HG03520 (cell line): ENCODE measurements at regions not wholly inside any gene's neighbourhood (a gene's known extent, or its start where the extent isn't known, plus 50 kb on each side); places are given as distances from the start of the nearest gene placed in this dataset.

Experiments
- ATAC-seq: cut with Tn5 transposase; IDR thresholded peaks from one replicate; pipeline ENCODE4 v1.9.1; 2021; ENCODE audit warnings: mild to moderate bottlenecking, moderate library complexity; ENCODE audit not compliant: unreplicated experiment

DNA sequence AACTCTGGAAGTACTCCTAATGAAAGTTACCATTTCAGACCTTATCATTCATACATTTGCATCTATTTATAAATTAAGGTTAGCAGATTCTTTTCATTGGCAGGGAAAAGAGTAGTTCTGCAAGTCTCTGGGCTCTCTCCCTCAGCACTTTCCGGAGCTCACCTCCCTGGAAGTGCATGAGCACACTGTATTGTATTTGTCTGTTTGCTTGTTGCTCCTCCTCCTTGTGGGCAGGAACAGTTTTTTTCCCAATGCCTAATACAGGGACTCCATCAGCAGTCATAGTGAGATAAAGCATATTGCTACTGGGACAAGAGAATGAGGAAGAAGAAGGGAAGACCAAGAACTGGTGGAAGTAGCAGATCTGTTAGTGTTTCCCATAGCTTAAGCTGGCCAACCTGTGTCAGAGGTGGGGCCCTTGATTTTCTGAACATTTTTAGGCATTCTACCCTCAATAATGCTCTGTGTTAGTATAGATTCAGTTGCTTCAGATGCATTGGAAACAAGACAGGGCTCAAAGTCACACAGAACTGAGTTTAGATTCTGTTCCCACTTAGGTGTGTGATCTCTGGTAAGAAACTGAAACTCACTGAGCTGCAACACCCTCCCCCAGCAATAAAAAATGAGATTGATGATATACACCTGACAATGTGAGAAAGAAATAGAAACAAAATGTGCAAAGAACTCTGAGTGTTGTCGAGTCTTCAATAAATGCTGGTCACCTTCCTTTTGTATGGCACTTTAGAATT, 407.8 kb downstream of the TUSC7 start:
- ATAC-seq, result no peak

DNA sequence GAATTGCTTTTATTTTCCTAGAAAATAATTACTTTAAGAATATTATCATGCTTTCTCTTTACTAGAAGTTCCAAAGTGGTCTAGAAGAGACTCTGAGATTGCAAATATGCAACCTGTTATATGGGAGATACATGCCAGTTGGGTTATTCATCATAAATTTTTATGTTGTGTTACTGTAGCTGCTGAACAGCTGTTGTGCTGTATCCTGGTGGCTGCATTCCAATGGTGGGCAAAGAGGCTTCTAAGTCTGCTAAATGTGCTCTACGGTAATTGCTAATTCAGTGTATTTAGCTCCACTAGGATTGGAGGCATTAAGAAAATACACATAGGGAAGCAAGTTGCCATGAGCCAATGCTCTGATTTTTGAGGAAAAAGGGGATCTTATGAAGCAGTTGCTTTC, 409.0 kb downstream of the TUSC7 start:
- no peak for ATAC-seq

DNA sequence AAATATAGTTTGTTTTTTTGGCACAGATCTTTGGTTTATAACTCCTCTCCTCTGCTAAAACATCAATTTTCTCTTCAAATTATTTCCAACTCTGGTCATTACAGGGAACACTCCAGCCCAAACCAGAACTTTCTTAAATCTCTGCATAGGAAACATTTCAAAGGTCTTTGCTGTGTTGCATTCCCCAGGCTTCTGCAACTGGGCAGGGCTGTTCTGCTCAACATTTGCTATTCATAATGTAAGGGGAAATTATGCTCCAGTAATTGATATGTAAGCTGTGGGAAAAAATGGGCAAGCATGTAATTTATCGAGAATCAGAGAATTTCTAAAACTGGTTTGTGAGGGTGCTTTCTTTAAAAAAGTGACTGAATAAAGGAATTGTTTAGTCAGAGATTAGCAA, 410.4 kb downstream of the TUSC7 start:
- no peak for ATAC-seq

DNA sequence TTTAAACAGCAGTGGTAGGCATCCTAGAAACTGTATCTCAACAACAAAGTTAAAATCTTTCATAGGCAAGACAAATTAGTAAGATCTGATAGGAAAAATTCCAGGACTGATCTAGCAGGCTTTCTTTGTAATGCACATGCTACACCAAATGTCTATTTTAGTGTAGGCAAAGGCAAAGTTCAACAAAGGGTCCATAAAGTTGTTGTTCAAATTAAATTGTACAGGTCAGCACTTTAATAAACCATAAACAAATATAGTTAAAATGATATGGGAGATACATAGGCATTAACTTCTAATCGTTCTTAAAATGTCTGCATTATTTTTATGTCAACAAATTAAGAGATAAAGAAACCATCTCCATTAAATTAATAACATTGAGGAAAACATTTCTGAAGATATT, 413.0 kb downstream of the TUSC7 start:
- ATAC-seq, result no peak

DNA sequence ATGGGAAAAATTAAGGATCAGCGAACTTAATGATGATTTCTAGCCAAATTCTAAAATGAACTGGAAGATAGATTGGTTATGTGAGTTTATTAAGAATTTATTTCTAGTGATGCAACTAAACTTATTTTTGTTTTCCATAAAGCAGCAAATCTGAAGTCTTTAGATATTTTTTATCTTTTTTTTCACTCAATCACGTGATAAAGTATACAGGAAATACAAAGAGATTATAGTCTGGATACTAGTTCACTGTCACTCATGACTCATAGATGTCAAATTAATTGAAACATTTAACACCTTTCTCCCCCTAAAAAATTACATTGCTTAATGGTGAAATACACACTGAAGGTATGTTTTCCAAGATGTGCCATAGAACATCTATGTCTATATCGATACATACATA, 416.9 kb downstream of the TUSC7 start:
- no peak for ATAC-seq

DNA sequence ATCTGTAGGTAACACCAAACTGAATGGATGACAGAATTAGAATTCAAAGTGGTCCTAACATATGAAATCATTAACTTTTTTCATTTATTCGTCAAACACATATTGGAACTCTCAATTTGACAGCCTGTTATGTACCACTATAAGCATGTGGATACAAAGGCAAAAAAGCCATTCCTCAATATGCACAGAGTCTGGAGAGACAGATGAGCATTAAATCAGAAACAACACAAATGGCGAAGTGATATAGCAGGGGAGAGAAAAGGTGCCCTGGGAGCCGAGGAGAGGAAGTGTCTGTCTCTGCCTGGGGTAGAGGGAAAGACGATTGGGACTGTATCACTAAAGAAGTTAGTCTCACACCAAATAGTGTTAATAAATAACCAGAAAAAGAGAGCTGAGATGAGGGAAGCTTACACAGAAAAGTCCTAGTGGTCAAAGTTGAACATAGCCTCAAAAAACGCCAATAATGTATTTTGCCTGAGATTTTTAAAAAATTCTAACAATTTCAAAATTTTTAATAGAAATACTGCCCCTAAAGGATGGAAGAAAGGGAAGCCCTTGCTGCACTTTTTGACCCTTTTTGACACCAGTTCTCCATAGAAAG, 417.5 kb downstream of the TUSC7 start:
- ATAC-seq, result no peak

DNA sequence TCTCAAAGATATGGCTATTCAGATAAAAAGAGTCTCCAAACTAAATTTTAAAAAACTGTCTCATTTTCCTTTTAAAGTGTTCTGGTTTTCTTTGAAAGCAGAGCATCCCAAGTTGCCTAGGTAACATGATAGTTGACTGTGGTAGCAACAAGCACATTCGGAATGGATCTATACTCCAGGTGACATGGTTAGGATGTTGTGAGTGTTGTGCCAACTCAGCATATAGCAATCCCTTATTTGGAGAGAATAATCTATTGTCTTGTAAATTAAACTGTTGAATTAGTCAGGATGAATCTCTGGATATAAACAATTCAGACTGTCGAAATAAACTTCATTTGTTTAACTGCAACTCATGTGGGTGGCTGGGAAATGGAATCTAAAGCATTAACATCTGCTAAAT, 418.6 kb downstream of the TUSC7 start:
- ATAC-seq, result no peak

DNA sequence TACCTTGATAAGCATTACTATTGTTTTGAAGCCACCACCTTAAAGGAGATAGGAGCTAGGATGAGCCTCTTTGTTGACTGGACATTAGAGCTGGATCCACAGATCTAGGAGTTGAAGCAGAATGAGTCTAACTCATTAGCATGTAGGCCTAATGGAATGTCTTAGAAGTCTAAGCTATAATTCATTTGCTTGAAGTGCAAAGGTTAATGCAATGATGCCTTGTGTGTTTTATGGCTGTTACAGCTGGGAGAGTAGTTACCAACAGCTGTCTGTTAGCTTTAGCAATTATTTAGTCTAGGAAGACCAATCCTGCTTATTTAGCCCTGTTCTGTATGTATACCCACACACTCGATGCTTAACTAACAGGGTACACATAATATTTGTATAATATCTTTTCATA, 419.3 kb downstream of the TUSC7 start:
- ATAC-seq, result no peak

DNA sequence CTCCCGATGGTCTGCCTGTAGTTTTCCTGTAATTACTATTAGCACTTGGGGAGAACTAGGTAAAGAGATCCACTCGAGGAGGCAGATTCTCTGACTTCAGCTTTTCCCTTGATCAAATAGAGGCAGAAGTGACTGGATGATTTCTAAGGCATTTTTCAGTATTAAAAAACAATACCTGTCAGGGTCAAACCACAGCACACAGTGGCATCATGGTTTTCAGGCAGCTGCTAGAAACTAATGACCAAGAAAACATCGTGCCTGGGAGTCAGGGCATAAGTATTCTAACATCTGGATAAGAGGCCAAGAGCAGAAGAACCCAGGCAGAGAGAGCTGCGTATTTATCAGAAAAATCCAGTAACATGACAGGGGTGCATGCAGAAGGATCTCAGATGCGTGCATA, 419.9 kb downstream of the TUSC7 start:
- no peak for ATAC-seq

DNA sequence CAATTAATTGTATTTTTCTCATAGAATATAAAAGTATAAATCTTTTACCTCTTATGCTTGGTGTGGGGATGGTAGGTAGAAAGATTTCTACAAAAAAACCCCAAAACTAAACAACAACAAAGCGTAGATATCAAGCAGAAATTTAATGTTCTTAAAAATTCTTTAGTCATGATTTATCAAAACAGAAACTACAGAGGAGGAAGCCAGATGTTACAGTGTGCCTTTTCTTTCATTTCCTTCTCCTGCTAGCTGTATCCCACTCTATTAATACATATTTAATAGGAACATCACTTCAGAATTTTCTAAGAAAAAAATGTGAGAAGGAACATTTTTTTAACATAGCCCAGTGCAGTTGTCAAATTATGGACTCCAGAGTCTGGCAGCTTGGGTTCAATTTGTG, 420.6 kb downstream of the TUSC7 start:
- ATAC-seq, result no peak

DNA sequence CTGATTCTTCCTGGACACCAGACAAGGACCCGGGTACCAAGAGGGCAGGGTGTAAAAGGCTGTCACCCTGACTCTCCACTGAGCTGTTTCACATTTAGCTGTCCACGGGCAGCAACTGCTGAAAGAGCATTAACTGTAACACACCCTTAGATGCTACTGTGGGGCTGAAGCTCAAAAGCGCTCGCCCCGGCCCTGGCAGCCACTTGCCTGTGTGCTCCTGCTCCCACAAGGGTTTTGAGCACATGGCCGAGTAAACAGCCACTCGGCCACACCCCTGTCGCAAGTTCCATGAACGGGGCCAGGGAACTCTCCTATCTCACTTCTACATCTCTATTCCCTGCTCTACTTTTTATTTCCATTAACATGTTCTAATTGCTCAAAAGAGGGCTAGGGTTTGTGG, 421.7 kb downstream of the TUSC7 start:
- no peak for ATAC-seq

DNA sequence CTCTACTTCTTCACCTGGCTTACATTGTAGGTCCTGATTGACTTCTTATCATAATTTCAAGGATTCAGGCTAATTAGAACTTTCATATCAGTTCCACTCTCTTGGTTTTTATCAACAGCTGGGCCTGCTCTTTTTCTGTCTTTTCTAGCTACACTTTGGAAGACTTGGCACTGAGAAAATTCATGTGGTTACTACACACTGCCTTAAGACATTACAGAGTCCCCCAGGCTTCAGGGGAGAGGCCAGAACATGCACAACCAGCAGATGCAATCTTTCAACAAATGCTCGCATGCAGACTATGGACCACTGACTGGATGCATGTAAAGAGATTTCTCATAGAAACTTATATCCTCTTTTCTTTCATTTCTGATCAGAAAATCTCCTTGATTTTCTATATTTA, 423.5 kb downstream of the TUSC7 start:
- no peak for ATAC-seq

DNA sequence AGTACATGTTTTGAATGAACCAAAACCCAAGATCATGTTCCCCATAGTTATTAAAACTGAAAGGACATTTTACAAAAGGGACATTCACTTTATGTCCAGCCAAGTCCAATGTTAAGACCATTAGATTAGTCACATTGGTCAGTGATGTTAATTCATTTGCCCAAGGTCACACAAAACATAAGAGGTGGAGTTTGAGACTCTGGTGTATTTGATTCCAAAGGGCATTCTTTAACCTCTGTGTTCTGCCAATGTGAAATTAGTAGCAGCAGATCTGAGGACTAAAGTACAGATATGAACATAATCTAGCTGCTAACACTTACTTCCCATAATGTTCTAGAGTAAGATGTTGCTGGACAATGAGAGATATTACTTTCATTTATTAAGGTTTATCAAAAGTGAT, 425.6 kb downstream of the TUSC7 start:
- no peak for ATAC-seq

DNA sequence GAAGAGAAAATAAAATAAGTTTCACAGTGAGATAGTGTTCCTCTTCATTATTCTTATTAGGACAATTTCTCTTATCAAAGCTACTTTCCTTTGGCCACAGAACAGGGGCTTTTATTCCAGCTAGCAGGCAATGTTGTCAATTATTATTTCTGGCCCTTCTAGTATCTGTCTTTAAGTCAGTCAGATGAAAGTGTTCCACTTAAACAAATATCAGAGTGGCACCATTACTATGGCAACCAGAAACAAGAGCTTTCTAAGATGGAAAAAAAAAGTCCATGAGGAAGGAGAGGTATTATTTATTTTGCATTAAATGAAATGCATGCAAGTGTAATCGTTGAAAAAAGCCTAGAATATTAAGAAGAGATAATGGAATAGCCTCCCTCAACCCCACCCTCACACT, 426.4 kb downstream of the TUSC7 start:
- no peak for ATAC-seq

DNA sequence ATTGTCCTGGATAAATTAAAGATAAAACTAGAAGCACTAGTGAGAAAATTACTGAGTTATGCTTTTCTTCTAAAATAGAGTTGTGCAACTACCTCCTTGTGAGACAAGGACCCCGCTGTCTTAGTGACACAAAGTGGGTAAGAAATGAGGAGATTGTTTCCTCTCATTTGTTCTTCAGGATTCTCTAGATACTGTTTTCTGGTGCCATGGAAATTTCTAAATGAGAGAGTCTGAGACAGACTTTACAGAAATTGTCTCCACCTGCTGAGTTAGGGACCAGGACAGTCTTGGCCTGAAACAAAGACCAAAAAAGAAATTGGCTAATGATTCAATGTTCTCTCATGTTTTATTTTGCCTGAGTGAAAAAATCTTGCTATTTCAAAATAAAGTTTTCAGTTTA, 427.5 kb downstream of the TUSC7 start:
- no peak for ATAC-seq

DNA sequence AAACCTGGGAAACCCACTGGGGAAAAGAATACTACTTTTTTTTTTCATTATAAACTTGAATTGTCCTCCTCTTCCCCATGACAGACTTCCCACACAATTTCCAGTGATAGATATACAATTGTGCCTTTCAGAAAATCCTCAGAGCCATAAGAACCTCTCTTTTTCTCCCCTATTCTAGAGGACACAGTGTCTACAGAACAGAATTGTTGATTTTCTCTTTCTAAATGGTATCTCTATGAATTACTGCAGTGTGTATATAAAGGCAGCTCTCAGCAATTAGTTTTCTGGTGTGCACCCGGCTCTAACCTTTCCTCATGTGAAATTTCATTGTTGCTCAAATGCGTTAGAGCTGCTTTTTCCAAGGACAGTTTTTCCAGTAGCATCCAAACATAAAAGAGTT, 430.1 kb downstream of the TUSC7 start:
- ATAC-seq, result no peak

DNA sequence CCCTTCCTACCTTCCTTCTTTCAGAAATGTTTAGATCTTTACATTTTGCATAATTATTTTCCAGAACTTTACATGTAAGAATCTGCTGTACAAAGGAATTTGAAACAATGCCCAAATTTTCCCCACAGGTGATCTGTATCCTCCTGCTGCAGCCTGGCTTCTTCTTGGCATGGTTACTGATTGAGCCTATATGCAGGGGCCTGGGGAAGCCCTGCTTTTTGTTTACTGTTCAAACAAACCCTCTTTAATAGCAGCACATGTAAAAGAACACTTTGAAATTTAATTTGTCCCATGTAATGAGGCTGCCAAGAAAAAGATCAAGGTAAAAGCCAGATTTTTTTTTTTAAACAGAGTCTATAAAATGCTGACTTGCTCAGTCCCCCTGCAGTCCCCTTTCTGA, 432.2 kb downstream of the TUSC7 start:
- ATAC-seq, result no peak

DNA sequence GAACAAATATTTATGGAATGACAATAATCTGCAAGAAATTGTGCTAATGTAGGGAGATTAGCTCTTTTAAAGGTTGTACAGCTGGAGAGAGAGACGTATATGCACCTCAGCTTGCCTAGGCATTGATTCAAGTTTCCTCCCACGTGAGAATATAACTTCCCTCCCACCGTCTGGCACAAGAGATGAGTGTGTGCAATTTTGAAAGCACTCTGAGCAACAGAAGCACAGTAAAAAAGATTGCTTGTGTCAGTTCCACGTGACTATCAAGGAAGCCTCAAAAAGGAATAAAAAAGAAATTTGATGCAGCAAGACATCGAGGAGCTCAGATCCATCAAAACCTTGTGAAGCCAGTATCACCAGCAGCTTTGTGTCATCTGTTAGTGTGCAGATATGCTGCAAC, 435.3 kb downstream of the TUSC7 start:
- ATAC-seq, result no peak

DNA sequence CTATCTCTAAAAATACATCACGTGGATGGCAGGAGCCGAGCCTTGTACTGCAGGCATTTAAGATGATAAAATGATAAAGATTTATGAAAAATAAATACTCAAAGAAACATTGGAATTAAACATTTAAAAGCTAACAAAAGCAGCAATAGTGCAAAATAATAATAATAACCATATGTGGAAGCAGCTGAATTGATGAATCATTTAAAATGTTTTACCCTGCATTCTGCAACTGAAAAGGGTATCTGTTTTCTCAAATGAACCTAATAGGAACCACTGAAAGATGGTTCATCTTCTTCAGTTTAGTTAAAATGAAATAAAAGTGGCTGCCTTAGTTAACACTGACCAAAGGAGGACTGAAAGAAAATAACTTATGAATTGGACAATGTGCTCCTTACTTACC, 436.1 kb downstream of the TUSC7 start:
- no peak for ATAC-seq

DNA sequence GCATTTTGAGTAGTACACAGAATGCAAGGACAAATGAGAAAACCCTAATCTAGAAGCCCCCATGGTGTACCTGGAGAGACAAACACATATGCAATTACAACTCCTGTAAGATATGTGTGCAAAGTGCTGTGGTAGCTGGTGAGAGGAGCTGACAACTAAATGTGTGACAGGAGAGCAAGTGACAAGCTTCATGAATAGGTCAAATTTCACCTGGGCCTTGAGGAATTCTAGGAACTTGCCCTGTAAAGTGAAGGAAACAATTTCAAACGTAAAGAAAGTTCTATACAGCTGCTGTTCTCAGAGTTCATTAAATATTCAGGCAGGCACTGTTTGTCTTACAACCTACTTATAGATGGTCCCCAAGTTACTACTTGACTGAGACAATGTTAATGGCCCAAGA, 437.0 kb downstream of the TUSC7 start:
- ATAC-seq, result no peak

DNA sequence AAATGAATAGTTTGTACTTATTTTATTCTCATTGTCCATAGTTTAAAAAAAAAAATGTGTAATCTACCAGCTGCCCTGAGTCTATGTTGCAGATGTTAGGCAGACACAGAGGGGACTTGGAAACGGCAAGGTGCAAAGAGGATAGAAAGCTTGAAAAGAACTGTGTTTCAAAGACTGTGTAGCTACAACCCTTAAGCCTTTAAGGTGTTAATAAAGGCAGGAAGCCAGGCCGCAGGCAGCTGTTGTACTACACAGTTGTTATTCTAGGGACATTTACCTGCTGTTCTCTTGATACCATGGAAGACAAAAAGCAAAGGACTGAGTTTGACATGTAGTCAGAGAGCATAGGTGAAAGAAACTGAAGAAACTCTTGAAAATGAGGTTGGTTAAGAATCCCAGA, 440.0 kb downstream of the TUSC7 start:
- ATAC-seq, result no peak

DNA sequence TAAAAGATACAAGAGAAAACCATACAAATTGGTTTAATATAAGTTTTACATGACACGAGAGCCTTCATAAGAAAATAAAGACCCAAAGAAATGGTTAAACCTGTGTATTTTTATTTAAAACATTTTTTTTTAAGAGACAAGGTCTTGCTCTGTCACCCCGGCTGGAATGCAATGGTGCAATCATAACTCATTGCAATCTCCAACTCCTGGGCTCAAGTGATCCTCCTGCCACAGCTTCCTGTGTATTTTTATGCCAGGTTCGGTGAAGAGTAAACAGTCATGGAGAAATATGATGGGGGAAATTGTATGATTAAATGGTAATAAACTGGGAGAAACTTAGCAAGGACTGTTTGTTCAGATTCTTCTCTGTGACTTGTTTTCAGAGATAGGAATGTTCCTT, 441.0 kb downstream of the TUSC7 start:
- no peak for ATAC-seq

DNA sequence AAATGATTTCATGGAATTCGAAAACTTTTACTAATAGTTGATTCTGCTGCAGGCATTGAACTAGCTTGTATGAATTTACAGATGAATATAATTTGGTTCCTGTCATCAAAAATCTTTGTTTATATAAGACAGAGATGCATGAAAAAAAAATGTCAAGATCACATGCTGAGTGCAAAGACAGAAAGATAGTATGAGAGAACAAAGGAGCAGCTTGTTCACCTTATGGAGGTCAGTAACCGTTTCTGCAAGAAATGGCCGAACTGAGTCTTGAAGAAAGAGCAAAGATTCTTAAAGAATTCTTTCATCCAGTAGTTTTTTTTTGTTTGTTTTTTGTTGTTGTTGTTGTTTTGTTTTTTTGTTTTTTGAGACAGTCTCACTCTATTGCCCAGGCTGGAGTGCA, 450.6 kb downstream of the TUSC7 start:
- ATAC-seq, result no peak
